Astrocyte of the spinal cord (primary cell): ENCODE measurements at regions not wholly inside any gene's neighbourhood (a gene's known extent, or its start where the extent isn't known, plus 50 kb on each side); places are given as distances from the start of the nearest gene placed in this dataset.
"Not testable (repeated sequence)": the region's sequence is repeated elsewhere in the genome, so short reads cannot be mapped to it uniquely, and the experiment has no call there.

Experiments
- DNase-seq: peaks from one replicate; pipeline ENCODE4 v3.0.0; 2011; ENCODE audit warnings: low read depth, low spot score
- H3K4me3 ChIP-seq: 2 replicates; pipeline ENCODE4 v1.5.1; 2011; ENCODE audit warnings: low read depth, mild to moderate bottlenecking, low read length, moderate library complexity
- CTCF ChIP-seq: IDR thresholded peaks from 2 replicates; pipeline ENCODE4 v1.5.1; 2012; ENCODE audit warnings: low read depth, mild to moderate bottlenecking, low read length, inconsistent platforms
- in situ Hi-C: cut with HindIII; loops from 2 replicates; pipeline ENCODE4 v1.10.0; 2017; ENCODE audit warnings: low sequenced_read_pairs

GRCh38 chr5:52626312-52626711, 161.4 kb upstream of the ITGA1 start:
- no peak overlapping the region for H3K4me3 ChIP-seq
- in situ Hi-C loops = no loop called here
- DNase-seq = no peak
- TF ChIP-seq CTCF = no peak

GRCh38 chr5:52627740-52628139, 160.0 kb upstream of the ITGA1 start:
- no peak overlapping the region for H3K4me3 ChIP-seq
- no peak for TF ChIP-seq CTCF
- DNase-seq = no peak
- in situ Hi-C loops = no loop called here

GRCh38 chr5:52632281-52632680, 155.4 kb upstream of the ITGA1 start:
- no peak for DNase-seq
- H3K4me3 ChIP-seq = no peak overlapping the region
- no peak for TF ChIP-seq CTCF
- in situ Hi-C loops = no loop called here

- H3K4me3 ChIP-seq, DNase-seq, in situ Hi-C loops: not testable (repeated sequence)
Measured at GRCh38 chr5:52634171-52634570, 153.5 kb upstream of the ITGA1 start.

GRCh38 chr5:52638732-52639131, 149.0 kb upstream of the ITGA1 start:
- no peak overlapping the region for H3K4me3 ChIP-seq
- TF ChIP-seq CTCF = no peak
- in situ Hi-C loops = no loop called here
- no peak for DNase-seq

GRCh38 chr5:52648726-52649125, 139.0 kb upstream of the ITGA1 start:
- in situ Hi-C loops = no loop called here
- no peak for TF ChIP-seq CTCF
- DNase-seq = no peak
- no peak overlapping the region for H3K4me3 ChIP-seq

- in situ Hi-C loops = no loop called here
- TF ChIP-seq CTCF = no peak
- no peak for DNase-seq
- no peak overlapping the region for H3K4me3 ChIP-seq
Measured at GRCh38 chr5:52655163-52655562, 132.6 kb upstream of the ITGA1 start.
